SK-N-SH (cell line): ENCODE measurements at regions not wholly inside any gene's neighbourhood (a gene's known extent, or its start where the extent isn't known, plus 50 kb on each side); places are given as distances from the start of the nearest gene placed in this dataset.

Source experiments
- CTCF ChIA-PET: fragments of 300-600, 350-600 bp; formaldehyde crosslinking; extraction: SDS; loops from one replicate; lab custom pipeline; 2021; lab: Yijun Ruan, JAX
- POLR2A ChIA-PET: fragments of 350-600 bp; sonication (Branson Sonifier 250); formaldehyde crosslinking; extraction: SDS; loops from one replicate; lab custom pipeline; 2020; ENCODE audit warnings: antibody characterized with exemption, inconsistent platforms; lab: Yijun Ruan, JAX
- DNase-seq: peaks from one replicate; pipeline ENCODE4 v3.0.0; 2012
- H2AFZ ChIP-seq: fragments of 200-600 bp; sonication (generic); 2 replicates; pipeline ENCODE4 v1.8.1; 2016; ENCODE audit warnings: antibody characterized with exemption, mild to moderate bottlenecking, low read depth
- H3F3A ChIP-seq: fragments of 200-600 bp; sonication (generic); replicated peaks from 2 replicates; pipeline ENCODE3; 2016; ENCODE audit warnings: antibody characterized with exemption, mild to moderate bottlenecking; ENCODE audit not compliant: insufficient read depth
- H3K27ac ChIP-seq, 2 experiments: fragments of 200-500 bp in 1 of 2; fragments of 200-600 bp in 1 of 2; sonication (Bioruptor generic) in 1 of 2; sonication (generic), shearing (Covaris generic) in 1 of 2; 2 replicates each; pipeline versions ENCODE4 v1.5.1 to v1.6.1; 2014 to 2016; ENCODE audit warnings: low read depth in 2 of 2, inconsistent platforms in 1 of 2, low read length in 1 of 2, mild to moderate bottlenecking in 1 of 2, mixed read lengths in 1 of 2
- H3K27me3 ChIP-seq: fragments of 200-600 bp; sonication (generic), shearing (Covaris generic); 2 replicates; pipeline ENCODE4 v1.6.1; 2016; ENCODE audit warnings: mixed run types; ENCODE audit not compliant: insufficient read depth
- H3K36me3 ChIP-seq, 2 experiments: fragments of 200-500 bp in 1 of 2; fragments of 200-600 bp in 1 of 2; sonication (Bioruptor generic) in 1 of 2; sonication (generic) in 1 of 2; replicated peaks in 1 of 2; 2 replicates each; pipeline versions ENCODE3 to v1.5.1; 2014 to 2016; ENCODE audit warnings: low read length in 1 of 2, mild to moderate bottlenecking in 1 of 2; ENCODE audit not compliant: insufficient read depth in 2 of 2, control insufficient read depth in 1 of 2
- H3K4me1 ChIP-seq, 2 experiments: fragments of 200-500 bp in 1 of 2; fragments of 200-600 bp in 1 of 2; sonication (Bioruptor generic) in 1 of 2; sonication (generic), shearing (Covaris generic) in 1 of 2; 2 replicates each; pipeline versions ENCODE4 v1.5.1 to v1.6.1; 2014 to 2016; ENCODE audit warnings: low read depth in 1 of 2, low read length in 1 of 2, mixed run types in 1 of 2; ENCODE audit not compliant: insufficient read depth in 2 of 2, control insufficient read depth in 1 of 2
- H3K4me2 ChIP-seq: fragments of 200-600 bp; sonication (generic), shearing (Covaris generic); 2 replicates; pipeline ENCODE4 v1.6.1; 2017; ENCODE audit warnings: mixed run types
- H3K4me3 ChIP-seq, 2 experiments: fragments of 200-500 bp in 1 of 2; fragments of 200-600 bp in 1 of 2; sonication (Bioruptor generic) in 1 of 2; sonication (generic), shearing (Covaris generic) in 1 of 2; 2 replicates each; pipeline versions ENCODE4 v1.5.1 to v1.8.1; 2014 to 2016; ENCODE audit warnings: low read depth in 2 of 2, inconsistent platforms in 1 of 2, low read length in 1 of 2, mild to moderate bottlenecking in 1 of 2, mixed read lengths in 1 of 2, moderate library complexity in 1 of 2
- H3K79me2 ChIP-seq: fragments of 200-600 bp; sonication (generic); 2 replicates; pipeline ENCODE4 v1.8.1; 2017; ENCODE audit warnings: mild to moderate bottlenecking; ENCODE audit not compliant: insufficient read depth
- H3K9ac ChIP-seq: fragments of 200-600 bp; sonication (generic); 2 replicates; pipeline ENCODE4 v1.6.1; 2017; ENCODE audit warnings: mixed run types
- H3K9me2 ChIP-seq: fragments of 200-600 bp; sonication (generic); 2 replicates; pipeline ENCODE4 v1.6.1; 2017; ENCODE audit warnings: mixed run types
- H3K9me3 ChIP-seq: fragments of 200-600 bp; sonication (generic); 2 replicates; pipeline ENCODE4 v1.6.1; 2017; ENCODE audit warnings: mixed run types, mild to moderate bottlenecking, moderate library complexity
- H4K20me1 ChIP-seq: fragments of 200-600 bp; sonication (generic); 2 replicates; pipeline ENCODE4 v1.6.1; 2017; ENCODE audit warnings: mild to moderate bottlenecking, mixed run types; ENCODE audit not compliant: insufficient read depth
- CHD2 ChIP-seq: fragments of 150-350 bp; IDR thresholded peaks from 2 replicates; pipeline ENCODE4 v1.6.1; 2018; ENCODE audit warnings: low read length; ENCODE audit not compliant: partially characterized antibody
- CTCF ChIP-seq: fragments of 200-600 bp; sonication (generic); IDR thresholded peaks from 2 replicates; pipeline ENCODE4 v1.6.1; 2017; ENCODE audit warnings: antibody characterized with exemption, mild to moderate bottlenecking, moderate library complexity
- ELF1 ChIP-seq: IDR thresholded peaks from 2 replicates; pipeline ENCODE4 v1.4.0; 2012
- EP300 ChIP-seq, 2 experiments: IDR thresholded peaks; 2 replicates each; pipeline versions ENCODE4 v1.4.0 to v1.6.1; 2012; ENCODE audit warnings: borderline replicate concordance in 1 of 2, low read depth in 1 of 2, low read length in 1 of 2
- FOSL2 ChIP-seq: IDR thresholded peaks from 2 replicates; pipeline ENCODE4 v1.4.0; 2012; ENCODE audit warnings: low read depth, mild to moderate bottlenecking, moderate library complexity, borderline replicate concordance
- FOXJ3 ChIP-seq: sonication (generic); formaldehyde crosslinking; IDR thresholded peaks from 2 replicates; pipeline ENCODE4 v1.5.1; 2020; ENCODE audit warnings: mild to moderate bottlenecking, missing genetic modification reagents
- GATA2 ChIP-seq: sonication (generic); formaldehyde crosslinking; IDR thresholded peaks from 2 replicates; pipeline ENCODE4 v1.5.0; 2020; ENCODE audit warnings: mild to moderate bottlenecking, missing genetic modification reagents
- MAX ChIP-seq: IDR thresholded peaks from 2 replicates; pipeline ENCODE4 v1.4.0; 2012; ENCODE audit warnings: low read depth
- MEF2A ChIP-seq: IDR thresholded peaks from 2 replicates; pipeline ENCODE4 v1.4.0; 2012; ENCODE audit warnings: low read depth, borderline replicate concordance
- MXI1 ChIP-seq: IDR thresholded peaks from 2 replicates; pipeline ENCODE4 v1.6.1; 2012; ENCODE audit warnings: mild to moderate bottlenecking, low read depth, low read length, improper control_type of control experiment
- NFIC ChIP-seq: IDR thresholded peaks from 2 replicates; pipeline ENCODE4 v1.4.0; 2012; ENCODE audit warnings: borderline replicate concordance
- NRF1 ChIP-seq: IDR thresholded peaks from 2 replicates; pipeline ENCODE4 v1.6.1; 2012; ENCODE audit warnings: low read depth, mild to moderate bottlenecking, low read length
- POLR2AphosphoS5 ChIP-seq: IDR thresholded peaks from 2 replicates; pipeline ENCODE4 v1.6.1; 2012; ENCODE audit warnings: low read depth, low read length
- RAD21 ChIP-seq: IDR thresholded peaks from 2 replicates; pipeline ENCODE4 v1.6.1; 2012; ENCODE audit warnings: mild to moderate bottlenecking, low read length
- REST ChIP-seq: IDR thresholded peaks from 2 replicates; pipeline ENCODE4 v1.6.1; 2012; ENCODE audit warnings: mild to moderate bottlenecking, low read depth, low read length, moderate library complexity
- RXRA ChIP-seq: IDR thresholded peaks from 2 replicates; pipeline ENCODE4 v1.4.0; 2012; ENCODE audit warnings: low read depth, mild to moderate bottlenecking, borderline replicate concordance
- SIN3A ChIP-seq: IDR thresholded peaks from 2 replicates; pipeline ENCODE4 v1.6.1; 2012; ENCODE audit warnings: low read depth, mild to moderate bottlenecking, low read length, moderate library complexity, borderline replicate concordance
- TEAD4 ChIP-seq: IDR thresholded peaks from 2 replicates; pipeline ENCODE4 v1.4.0; 2012; ENCODE audit warnings: mild to moderate bottlenecking, borderline replicate concordance; ENCODE audit not compliant: insufficient read depth
- USF1 ChIP-seq: IDR thresholded peaks from 2 replicates; pipeline ENCODE4 v1.4.0; 2012; ENCODE audit warnings: low read depth, borderline replicate concordance
- USF2 ChIP-seq: fragments of 150-350 bp; IDR thresholded peaks from 2 replicates; pipeline ENCODE4 v1.6.1; 2017; ENCODE audit warnings: antibody characterized with exemption, low read length, low read depth, borderline replicate concordance
- YY1 ChIP-seq: IDR thresholded peaks from 2 replicates; pipeline ENCODE4 v1.4.0; 2012; ENCODE audit warnings: low read depth, mild to moderate bottlenecking
- WGBS: methylation state at CpG from one replicate; pipeline ENCODE4 v1.1.6; 2017; ENCODE audit warnings: low lambda C conversion rate; 5-methylcytosine and 5-hydroxymethylcytosine counted together

GRCh38 chr16:26396511-26397235 is 670.1 kb upstream of the C16orf82 start:
- H3F3A ChIP-seq: no peaks in the 10 kb centered on the region
- TF ChIP-seq TEAD4 (no peak), NFIC (no peak), FOSL2 (no peak), USF2 (no peak)
- TF ChIP-seq, all 33 proteins: peak for 0
- H3K27ac ChIP-seq: no peak overlapping the region
- POLR2A ChIA-PET: no interaction called here
- no peaks in the 10 kb centered on the region for H3K4me1 ChIP-seq
- H3K9ac ChIP-seq: no peak overlapping the region
- H3K36me3 ChIP-seq: no peaks in the 10 kb centered on the region
- 3% methylated on average over 3 of the region's 3 CpGs for WGBS
- no peaks in the 10 kb centered on the region for H4K20me1 ChIP-seq
- H3K79me2 ChIP-seq: no peaks in the 10 kb centered on the region
- CTCF ChIA-PET: no interaction called here
- no peak overlapping the region for H2AFZ ChIP-seq
- DNase-seq: no peak
- H3K9me3 ChIP-seq: no peaks in the 10 kb centered on the region
- no peaks in the 10 kb centered on the region for H3K9me2 ChIP-seq
- H3K27me3 ChIP-seq: no peaks in the 10 kb centered on the region
- H3K4me2 ChIP-seq: no peak overlapping the region
- no peak overlapping the region for H3K4me3 ChIP-seq

- Histone ChIP-seq H3K36me3 (no peaks in the 10 kb centered on the region), H3K27me3 (no peaks in the 10 kb centered on the region), H3K27ac (no peak overlapping the region), H2AFZ (no peak overlapping the region), H4K20me1 (no peaks in the 10 kb centered on the region), H3K4me1 (no peaks in the 10 kb centered on the region), H3K9me2 (no peaks in the 10 kb centered on the region), H3K9ac (no peak overlapping the region), H3K4me2 (no peak overlapping the region), H3K79me2 (no peaks in the 10 kb centered on the region), H3K4me3 (no peak overlapping the region), H3K9me3 (0 out of 2 replicates have a peak, but pooled peaks cover 5% of the 10 kb centered on the region), H3F3A (no peaks in the 10 kb centered on the region)
- ChIA-PET CTCF (no interaction called here), POLR2A (no interaction called here)
- 3% methylated on average over 3 of the region's 3 CpGs for WGBS
- TF ChIP-seq MEF2A: no peak
- TF ChIP-seq NRF1: no peak
- TF ChIP-seq USF1: no peak
- no peak for TF ChIP-seq GATA2
- no peak for TF ChIP-seq YY1
- TF ChIP-seq POLR2AphosphoS5: no peak
- no peak for TF ChIP-seq EP300 (IDR thresholded peaks at IDR 0.05; ENCODE audit: borderline replicate concordance in 1 of 2, low read depth in 1 of 2, low read length in 1 of 2)
- no peak for TF ChIP-seq RAD21
- TF ChIP-seq REST: no peak
- no peak for TF ChIP-seq CHD2
- no peak for TF ChIP-seq SIN3A
- no peak for TF ChIP-seq CTCF
- no peak for TF ChIP-seq MXI1
- TF ChIP-seq RXRA: no peak
- TF ChIP-seq MAX: no peak
- no peak for TF ChIP-seq FOXJ3
- TF ChIP-seq ELF1: no peak
- DNase-seq: no peak
Measured at GRCh38 chr16:26413780-26414179, 652.9 kb upstream of the C16orf82 start.
